Right lobe of liver (tissue), 6 donors: ENCODE measurements at regions not wholly inside any gene's neighbourhood (a gene's known extent, or its start where the extent isn't known, plus 50 kb on each side); places are given as distances from the start of the nearest gene placed in this dataset.

Experiments used
- ATAC-seq, 4 donors: fragments of 200-7000 bp; cut with Tn5 transposase; one replicate each; pipeline ENCODE4 v1.9.1; 2020; ENCODE audit warnings: mild to moderate bottlenecking in 4 of 4, moderate library complexity in 4 of 4
- DNase-seq, 3 donors: peaks; one replicate each; pipeline ENCODE4 v3.0.0-alpha.2; 2020
- H3K27ac ChIP-seq, 3 donors: fragments of 200-600 bp; one replicate each; pipeline ENCODE4 v1.8.0; 2022
- H3K27me3 ChIP-seq, 2 donors: fragments of 200-600 bp; one replicate each; pipeline ENCODE4 v1.8.0; 2022
- H3K36me3 ChIP-seq, 4 donors: fragments of 200-600 bp; sonication (generic) in 1 of 4; one replicate each; pipeline versions ENCODE4 v1.5.1 to v1.8.0; 2017 to 2022; ENCODE audit warnings: control low read depth in 1 of 4
- H3K4me1 ChIP-seq, 4 donors: fragments of 200-600 bp; sonication (generic) in 1 of 4; one replicate each; pipeline versions ENCODE4 v1.5.1 to v1.8.0; 2017 to 2022; ENCODE audit warnings: control low read depth in 1 of 4
- H3K4me3 ChIP-seq, 3 donors: fragments of 200-600 bp; one replicate each; pipeline ENCODE4 v1.8.0; 2022
- H3K9me3 ChIP-seq, 4 donors: fragments of 200-600 bp; sonication (generic) in 1 of 4; one replicate each; pipeline versions ENCODE4 v1.5.1 to v1.8.0; 2017 to 2022; ENCODE audit warnings: control low read depth in 1 of 4
- CTCF ChIP-seq, 4 donors: fragments of 200-600 bp in 3 of 4; fragments of 450-650 bp in 1 of 4; IDR thresholded peaks; one replicate each; pipeline versions ENCODE4 v1.5.1 to v1.8.0; 2016 to 2022; ENCODE audit warnings: antibody characterized with exemption in 4 of 4, mild to moderate bottlenecking in 2 of 4
- POLR2A ChIP-seq: fragments of 450-650 bp; IDR thresholded peaks from one replicate; pipeline ENCODE4 v1.6.1; 2017; ENCODE audit warnings: antibody characterized with exemption, mild to moderate bottlenecking
- WGBS: methylation state at CpG from one replicate; pipeline ENCODE4 v1.1.6; 2018; ENCODE audit warnings: low coverage, low lambda C conversion rate; ENCODE audit not compliant: insufficient coverage; ENCODE audit errors: missing lambda C conversion rate; 5-methylcytosine and 5-hydroxymethylcytosine counted together
- intact Hi-C, 2 donors: fragments of 100-400 bp; cut with DNase I; formaldehyde crosslinking; loops; one replicate each; pipeline versions ENCODE4 v1.11.2 to v1.14.1; 2022
- donor health status: DM: no; HTN: yes; CAD: no.
- donor health status: DM: no; HTN: no; CAD: no.
- donor health status: DM: no; HTN: no; CAD: no.
- donor health status: DM: no; HTN: yes; CAD: no.
- donor health status: DM: no; HTN: yes; CAD: no.

DNA sequence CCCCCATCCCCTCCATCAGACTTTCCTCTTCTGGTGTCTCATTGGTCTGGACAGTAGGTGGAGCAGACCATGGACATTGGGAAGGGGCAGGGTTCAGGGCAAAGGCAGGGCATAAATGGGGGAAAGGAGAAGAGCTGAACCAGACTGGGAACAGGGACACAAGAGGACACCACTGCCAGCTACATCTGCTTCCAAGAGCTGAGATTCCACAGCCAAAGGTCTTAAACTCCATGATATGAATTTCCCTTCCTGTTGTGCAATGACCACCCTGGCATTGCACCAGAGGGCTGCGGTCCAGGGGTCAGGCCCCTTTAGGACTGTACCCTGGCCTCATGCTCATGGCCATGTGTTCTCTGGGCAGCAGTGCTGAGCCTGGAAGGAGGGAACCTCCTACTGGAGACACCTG is 137.9 kb downstream of the MAFB start:
- TF ChIP-seq POLR2A (no peak), CTCF (IDR thresholded peaks at IDR 0.05) (peak in 1 of 4 donors; percentile 18)
- Histone ChIP-seq H3K4me3 (peak overlapping the region in 2 of 3 donors; percentile 14 to 28), H3K27me3 (no peaks in the 10 kb centered on the region), H3K4me1 (peaks cover 0 to 26% (median 5%) of the 10 kb centered on the region in 4 donors), H3K9me3 (peaks cover 0 to 8% (median 0%) of the 10 kb centered on the region in 4 donors), H3K27ac (peak overlapping the region; percentile 56 to 78 (median 62)), H3K36me3 (no peaks in the 10 kb centered on the region)
- intact Hi-C loops = loop anchor here (10.0 kb wide), 2 partner anchors 114 to 134 kb away; partner anchors contain the start of gene MAFB (in 1 of the 2)
- no CpG with 5 or more reads among the region's 1 CpG for WGBS
- peak; percentile 82 to 95 (median 89) for DNase-seq
- ATAC-seq = peak; percentile 92 to 98 (median 96)

- Histone ChIP-seq H3K9me3 (no peaks in the 10 kb centered on the region), H3K36me3 (no peaks in the 10 kb centered on the region), H3K4me3 (no peak overlapping the region), H3K4me1 (peaks cover 0 to 17% (median 5%) of the 10 kb centered on the region in 4 donors), H3K27me3 (no peaks in the 10 kb centered on the region), H3K27ac (no peak overlapping the region)
- DNase-seq = no peak
- intact Hi-C loops = no loop called here
- no peak for ATAC-seq
- TF ChIP-seq POLR2A = no peak
- no peak for TF ChIP-seq CTCF (IDR thresholded peaks at IDR 0.05)
- WGBS = no CpG with 5 or more reads among the region's 2 CpGs
Observed at GRCh38 chr20:40547483-40548091, 141.4 kb downstream of the MAFB start.

GRCh38 chr20:40545478-40545877 is 143.6 kb downstream of the MAFB start:
- ATAC-seq = peak in 3 of 4 donors; percentile 55 to 69 (median 59)
- no peak overlapping the region for H3K4me3 ChIP-seq
- H3K27me3 ChIP-seq = no peaks in the 10 kb centered on the region
- no peaks in the 10 kb centered on the region for H3K9me3 ChIP-seq
- no peak for DNase-seq
- 49% methylated on average over 2 of the region's 2 CpGs for WGBS
- peaks cover 0 to 11% (median under 1%) of the 10 kb centered on the region in 4 donors for H3K4me1 ChIP-seq
- no peak for TF ChIP-seq CTCF (IDR thresholded peaks at IDR 0.05)
- TF ChIP-seq POLR2A = no peak
- H3K36me3 ChIP-seq = no peaks in the 10 kb centered on the region
- intact Hi-C loops = no loop called here
- no peak overlapping the region for H3K27ac ChIP-seq

DNA sequence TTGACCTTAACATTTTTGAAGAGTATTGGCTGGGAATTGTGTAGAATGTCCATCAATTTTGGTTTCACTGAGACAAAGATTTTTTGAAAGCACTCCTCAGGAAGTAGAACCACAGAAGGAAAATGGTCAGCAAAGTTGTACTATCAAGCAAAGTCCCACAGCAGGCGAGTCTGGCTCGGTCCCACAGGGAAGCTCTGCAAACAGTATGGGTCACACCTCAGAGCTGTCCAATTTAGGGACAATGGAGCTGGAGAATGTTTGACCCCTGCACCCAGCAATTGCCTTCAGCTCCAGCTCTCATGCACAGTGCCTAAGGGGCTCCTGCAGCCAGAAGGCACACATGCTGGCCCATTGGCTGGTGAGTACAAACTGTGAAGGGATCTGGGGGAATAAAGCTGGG is 147.0 kb downstream of the MAFB start:
- intact Hi-C loops = no loop called here
- Histone ChIP-seq H3K4me3 (no peak overlapping the region), H3K9me3 (no peaks in the 10 kb centered on the region), H3K27me3 (no peaks in the 10 kb centered on the region), H3K27ac (no peak overlapping the region), H3K4me1 (peaks cover 0 to 9% (median 0%) of the 10 kb centered on the region in 4 donors), H3K36me3 (no peaks in the 10 kb centered on the region)
- 22% methylated on average over 2 of the region's 2 CpGs for WGBS
- TF ChIP-seq CTCF (IDR thresholded peaks at IDR 0.05) (no peak), POLR2A (no peak)
- DNase-seq (peak in 1 of 3 donors; percentile 62), ATAC-seq (peak; percentile 65 to 84 (median 79))
